Activated CD8-positive, alpha-beta memory T cell treated with anti-CD3 and anti-CD28 coated beads, Interleukin-2, amount 10 ng/mL, durations not matched to agents 7 days and 5 days (primary cell): ENCODE measurements at regions not wholly inside any gene's neighbourhood (a gene's known extent, or its start where the extent isn't known, plus 50 kb on each side); places are given as distances from the start of the nearest gene placed in this dataset.
"Not testable (repeated sequence)": the region's sequence is repeated elsewhere in the genome, so short reads cannot be mapped to it uniquely, and the experiment has no call there.

Experiments
- ATAC-seq: fragments of 150-1000 bp; cut with Tn5 transposase; one replicate; pipeline ENCODE4 v1.10.0; 2021; ENCODE audit warnings: moderate library complexity
- CTCF ChIA-PET: fragments of 350-600 bp; sonication (Branson Sonifier 250); formaldehyde crosslinking; loops from one replicate; lab custom pipeline; 2021; ENCODE audit warnings: antibody characterized with exemption; lab: Charles Lee
- DNase-seq: peaks from one replicate; pipeline ENCODE4 v3.0.0-alpha.2; 2020
- H3K27ac Mint-ChIP-seq: one replicate; pipeline ENCODE4 v1.8.0; 2021; ENCODE audit warnings: mild to moderate bottlenecking, mixed read lengths
- H3K27me3 Mint-ChIP-seq: one replicate; pipeline ENCODE4 v1.8.0; 2021; ENCODE audit warnings: mixed read lengths
- H3K36me3 Mint-ChIP-seq: one replicate; pipeline ENCODE4 v1.8.0; 2021; ENCODE audit warnings: mild to moderate bottlenecking, mixed read lengths
- H3K4me1 Mint-ChIP-seq: one replicate; pipeline ENCODE4 v1.8.0; 2021; ENCODE audit warnings: mixed read lengths
- H3K4me3 Mint-ChIP-seq: one replicate; pipeline ENCODE4 v1.8.0; 2021; ENCODE audit warnings: mild to moderate bottlenecking, moderate library complexity, mixed read lengths
- H3K9me3 Mint-ChIP-seq: one replicate; pipeline ENCODE4 v1.8.0; 2022; ENCODE audit warnings: low read depth, mixed read lengths

DNA sequence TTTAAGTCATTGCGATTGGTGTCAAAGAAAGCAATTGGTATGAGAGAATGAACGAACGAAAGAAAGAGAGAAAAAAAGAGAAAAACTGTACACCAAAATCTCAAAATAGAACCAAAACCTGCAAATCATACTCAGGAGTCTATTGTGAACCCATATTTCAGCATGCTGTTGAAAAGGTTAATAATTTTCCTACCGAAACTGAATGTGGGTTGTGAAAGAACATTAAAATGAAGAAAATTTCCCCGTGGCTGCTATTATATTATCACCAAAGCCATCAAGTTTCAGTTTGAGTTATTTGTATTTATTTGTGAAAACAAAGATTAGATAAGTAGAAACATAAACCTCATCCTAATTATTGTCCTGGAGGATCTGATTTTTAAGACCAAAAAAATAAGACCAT lies 315.7 kb downstream of the BCL2L11 start:
- H3K9me3 Mint-ChIP-seq, ATAC-seq, H3K27ac Mint-ChIP-seq, H3K27me3 Mint-ChIP-seq, DNase-seq, H3K4me3 Mint-ChIP-seq, CTCF ChIA-PET, H3K36me3 Mint-ChIP-seq: not testable (repeated sequence)
- peaks cover 13% of the 10 kb centered on the region for H3K4me1 Mint-ChIP-seq

- H3K27ac Mint-ChIP-seq, H3K27me3 Mint-ChIP-seq, H3K4me3 Mint-ChIP-seq, ATAC-seq, H3K36me3 Mint-ChIP-seq, H3K9me3 Mint-ChIP-seq, CTCF ChIA-PET, DNase-seq: not testable (repeated sequence)
- H3K4me1 Mint-ChIP-seq: peaks cover 12% of the 10 kb centered on the region
Observed at GRCh38 chr2:111437288-111437990, 316.7 kb downstream of the BCL2L11 start.

GRCh38 chr2:111438161-111438560 lies 317.4 kb downstream of the BCL2L11 start:
- H3K4me1 Mint-ChIP-seq: peaks cover 11% of the 10 kb centered on the region
- H3K9me3 Mint-ChIP-seq, H3K27ac Mint-ChIP-seq, H3K36me3 Mint-ChIP-seq, DNase-seq, H3K27me3 Mint-ChIP-seq, CTCF ChIA-PET, H3K4me3 Mint-ChIP-seq: not testable (repeated sequence)
- peak; percentile 24 for ATAC-seq

- H3K27ac Mint-ChIP-seq, H3K9me3 Mint-ChIP-seq, H3K4me3 Mint-ChIP-seq, DNase-seq, H3K27me3 Mint-ChIP-seq, H3K36me3 Mint-ChIP-seq, CTCF ChIA-PET, H3K4me1 Mint-ChIP-seq: not testable (repeated sequence)
- peak; percentile 50 for ATAC-seq
Observed at GRCh38 chr2:111439237-111439636, 318.5 kb downstream of the BCL2L11 start.

DNA sequence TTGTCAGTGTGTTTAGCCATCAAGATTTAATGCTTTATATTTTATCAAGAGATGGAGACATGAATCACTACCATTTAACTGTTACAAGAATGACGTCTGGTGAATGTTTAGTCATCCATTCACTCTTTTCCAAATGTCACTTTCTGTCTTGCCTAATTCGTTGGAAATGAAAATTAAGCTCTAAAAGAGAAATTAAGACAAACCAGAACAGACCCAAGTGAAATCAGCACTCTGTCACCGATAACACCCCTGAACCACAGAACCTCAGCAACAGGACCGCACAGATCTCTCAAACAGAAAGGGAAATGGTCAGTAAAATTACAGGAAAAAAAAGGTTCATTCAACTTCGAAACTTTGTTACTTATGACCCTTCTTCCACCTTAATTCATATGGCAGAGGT lies 320.9 kb downstream of the BCL2L11 start:
- DNase-seq, H3K36me3 Mint-ChIP-seq, H3K27me3 Mint-ChIP-seq, H3K9me3 Mint-ChIP-seq, H3K4me1 Mint-ChIP-seq, ATAC-seq, H3K4me3 Mint-ChIP-seq, H3K27ac Mint-ChIP-seq, CTCF ChIA-PET: not testable (repeated sequence)

DNA sequence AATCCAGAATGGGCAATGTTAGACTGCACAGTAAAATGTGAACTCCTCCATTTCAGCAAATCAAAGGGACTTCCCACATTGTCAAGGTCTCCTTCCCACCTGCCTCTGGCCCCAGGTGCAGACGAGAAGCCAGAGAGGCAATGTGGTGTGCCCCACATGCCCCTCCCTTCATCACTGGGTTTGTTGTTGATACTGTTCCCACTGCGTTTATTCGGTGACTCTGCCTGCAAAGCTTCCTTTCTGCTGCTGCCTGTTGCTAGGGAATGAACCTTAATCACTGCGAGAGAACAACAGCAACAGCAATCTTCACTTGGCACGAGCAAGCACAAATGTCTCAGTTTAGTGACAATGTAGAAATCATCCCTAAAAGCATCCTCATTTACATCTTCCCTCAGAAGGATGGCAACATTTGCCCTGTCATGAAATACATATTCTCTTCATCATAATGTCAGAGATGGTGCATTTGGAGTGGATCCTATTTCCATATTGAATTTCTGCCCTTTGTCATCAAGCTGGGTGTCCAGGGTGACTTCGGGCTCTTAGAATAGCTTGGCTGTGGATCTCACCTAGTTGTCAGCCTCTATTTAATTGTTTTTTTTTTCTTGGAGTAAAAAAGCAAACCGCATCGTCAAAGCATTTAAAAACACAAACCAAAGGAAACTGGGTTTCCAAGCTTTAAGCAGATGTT lies 322.2 kb downstream of the BCL2L11 start:
- H3K36me3 Mint-ChIP-seq, H3K27ac Mint-ChIP-seq, H3K27me3 Mint-ChIP-seq, H3K4me1 Mint-ChIP-seq, H3K4me3 Mint-ChIP-seq, DNase-seq, CTCF ChIA-PET, ATAC-seq, H3K9me3 Mint-ChIP-seq: not testable (repeated sequence)

- CTCF ChIA-PET, H3K4me3 Mint-ChIP-seq, ATAC-seq, H3K4me1 Mint-ChIP-seq, H3K9me3 Mint-ChIP-seq, H3K36me3 Mint-ChIP-seq, DNase-seq, H3K27me3 Mint-ChIP-seq, H3K27ac Mint-ChIP-seq: not testable (repeated sequence)
Observed at GRCh38 chr2:111444516-111444915, 323.8 kb downstream of the BCL2L11 start.

DNA sequence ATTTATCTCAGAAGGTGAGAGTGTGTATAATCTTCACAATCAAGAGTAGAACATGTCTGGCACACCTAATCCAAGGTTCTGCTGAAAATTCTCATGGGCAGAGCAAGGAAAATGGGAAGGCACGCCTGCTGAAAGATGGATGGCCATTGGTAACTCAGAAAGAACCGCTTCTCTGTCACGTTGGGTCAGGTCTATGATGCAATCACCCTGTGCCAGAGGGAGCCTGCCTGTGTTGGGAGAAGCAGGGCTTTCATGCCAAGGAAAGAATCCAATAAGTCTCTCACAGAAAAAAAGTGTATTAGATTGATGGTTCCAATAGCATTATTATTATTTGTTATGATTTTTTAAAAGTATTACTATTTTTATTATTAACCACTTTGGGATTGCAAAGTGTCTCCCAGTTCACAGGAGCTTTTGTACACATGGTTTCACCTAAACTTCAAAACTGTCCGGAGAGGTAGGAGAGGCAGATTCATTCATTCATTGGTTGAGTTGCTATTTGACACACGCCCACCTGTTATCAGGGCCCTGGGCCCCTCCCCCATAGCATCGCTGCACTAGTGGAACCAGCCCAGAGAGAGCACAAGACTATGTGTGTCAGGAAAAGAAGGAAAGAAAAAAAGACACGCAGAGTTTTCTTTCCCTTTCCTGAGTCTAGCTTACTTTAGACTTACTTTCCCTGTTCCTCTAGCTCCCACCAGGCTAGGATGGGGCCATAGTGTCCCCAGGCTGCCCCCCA lies 324.6 kb downstream of the BCL2L11 start:
- H3K36me3 Mint-ChIP-seq, ATAC-seq, H3K27me3 Mint-ChIP-seq, H3K4me3 Mint-ChIP-seq, H3K4me1 Mint-ChIP-seq, DNase-seq, H3K27ac Mint-ChIP-seq, CTCF ChIA-PET, H3K9me3 Mint-ChIP-seq: not testable (repeated sequence)

GRCh38 chr2:111445941-111446340 lies 325.2 kb downstream of the BCL2L11 start:
- H3K27ac Mint-ChIP-seq, ATAC-seq, H3K9me3 Mint-ChIP-seq, H3K36me3 Mint-ChIP-seq, H3K4me1 Mint-ChIP-seq, CTCF ChIA-PET, DNase-seq, H3K4me3 Mint-ChIP-seq, H3K27me3 Mint-ChIP-seq: not testable (repeated sequence)

DNA sequence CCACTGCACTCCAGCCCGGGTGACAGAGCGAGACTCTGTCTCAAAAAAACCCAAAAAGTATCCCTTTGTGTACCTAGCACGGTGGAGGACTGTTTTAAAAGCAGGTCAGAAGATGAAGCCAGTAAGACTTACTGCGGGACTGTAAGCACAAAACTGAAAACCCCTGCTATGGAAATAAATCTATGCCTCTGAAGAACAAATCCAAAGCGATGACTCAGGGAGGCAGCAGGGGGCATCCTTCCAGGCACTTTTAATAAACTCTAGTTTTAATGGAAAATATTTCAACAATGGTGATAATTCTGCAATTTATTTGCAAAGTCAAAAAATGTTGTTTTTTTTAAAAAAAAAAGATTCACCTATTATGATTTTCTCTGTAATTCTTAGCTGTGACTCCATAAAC lies 326.8 kb downstream of the BCL2L11 start:
- H3K36me3 Mint-ChIP-seq, H3K27me3 Mint-ChIP-seq, DNase-seq, CTCF ChIA-PET, H3K9me3 Mint-ChIP-seq, H3K4me3 Mint-ChIP-seq, ATAC-seq, H3K27ac Mint-ChIP-seq, H3K4me1 Mint-ChIP-seq: not testable (repeated sequence)

GRCh38 chr2:111448796-111449195 lies 328.1 kb downstream of the BCL2L11 start:
- H3K4me3 Mint-ChIP-seq, H3K4me1 Mint-ChIP-seq, ATAC-seq, H3K9me3 Mint-ChIP-seq, H3K36me3 Mint-ChIP-seq, H3K27ac Mint-ChIP-seq, DNase-seq, CTCF ChIA-PET, H3K27me3 Mint-ChIP-seq: not testable (repeated sequence)

- CTCF ChIA-PET, H3K27ac Mint-ChIP-seq, H3K9me3 Mint-ChIP-seq, H3K36me3 Mint-ChIP-seq, DNase-seq, H3K4me3 Mint-ChIP-seq, H3K27me3 Mint-ChIP-seq: not testable (repeated sequence)
- ATAC-seq: peak; percentile 81
- H3K4me1 Mint-ChIP-seq: peaks cover 14% of the 10 kb centered on the region
Observed at GRCh38 chr2:111450526-111450925, 329.8 kb downstream of the BCL2L11 start.

- DNase-seq, CTCF ChIA-PET, H3K27me3 Mint-ChIP-seq, H3K9me3 Mint-ChIP-seq, H3K27ac Mint-ChIP-seq, H3K36me3 Mint-ChIP-seq: not testable (repeated sequence)
- ATAC-seq: peak; percentile 13
- Mint-ChIP-seq H3K4me3 (peak overlapping the region; percentile 41), H3K4me1 (peaks cover 17% of the 10 kb centered on the region)
Observed at GRCh38 chr2:111451692-111452199, 331.0 kb downstream of the BCL2L11 start.
